H1 (cell line): ENCODE measurements at regions not wholly inside any gene's neighbourhood (a gene's known extent, or its start where the extent isn't known, plus 50 kb on each side); places are given as distances from the start of the nearest gene placed in this dataset.

Source experiments
- CTCF ChIA-PET: fragments of 300-600 bp; sonication (Branson Sonifier 250); formaldehyde crosslinking; loops from one replicate; lab custom pipeline; 2021; ENCODE audit not compliant: partially characterized antibody; lab: Charles Lee
- POLR2A ChIA-PET: fragments of 300-600 bp; sonication (Branson Sonifier 250); formaldehyde crosslinking; loops from one replicate; lab custom pipeline; 2021; ENCODE audit warnings: inconsistent platforms; ENCODE audit not compliant: partially characterized antibody; lab: Charles Lee
- DNase-seq, 2 experiments: peaks; one replicate each; pipeline versions ENCODE4 v3.0.0 to v3.0.0-alpha.2; 2010 to 2022; ENCODE audit warnings: low spot score in 2 of 2, low read depth in 1 of 2, mixed read lengths in 1 of 2
- FAIRE-seq: peaks from 2 replicates; lab custom pipeline; 2011; peaks lifted over from hg19 to GRCh38; lab: Jason Lieb, UNC
- H2AFZ ChIP-seq: 2 replicates; pipeline ENCODE4 v1.8.1; 2012; ENCODE audit warnings: low read length, inconsistent platforms
- H2AK5ac ChIP-seq: 2 replicates; pipeline ENCODE4 v1.6.1; 2013; ENCODE audit warnings: low read depth, low read length
- H2BK120ac ChIP-seq: replicated peaks from 2 replicates; pipeline ENCODE3; 2013; ENCODE audit warnings: low read depth, low read length, inconsistent platforms
- H2BK12ac ChIP-seq: 2 replicates; pipeline ENCODE4 v1.6.1; 2013; ENCODE audit warnings: low read depth, low read length
- H2BK15ac ChIP-seq: 2 replicates; pipeline ENCODE4 v1.6.1; 2013; ENCODE audit warnings: low read length
- H2BK20ac ChIP-seq: 2 replicates; pipeline ENCODE4 v1.6.1; 2013; ENCODE audit warnings: low read length
- H2BK5ac ChIP-seq: 2 replicates; pipeline ENCODE4 v1.6.1; 2013; ENCODE audit warnings: low read depth, low read length
- H3K14ac ChIP-seq: 2 replicates; pipeline ENCODE4 v1.6.1; 2013; ENCODE audit warnings: inconsistent platforms; ENCODE audit not compliant: insufficient read length
- H3K18ac ChIP-seq: 2 replicates; pipeline ENCODE4 v1.6.1; 2013; ENCODE audit warnings: low read length; ENCODE audit errors: extremely low read depth
- H3K23ac ChIP-seq: 2 replicates; pipeline ENCODE4 v1.6.1; 2013; ENCODE audit warnings: inconsistent platforms; ENCODE audit not compliant: insufficient read length
- H3K23me2 ChIP-seq: 2 replicates; pipeline ENCODE4 v1.6.1; 2013; ENCODE audit warnings: low read depth, low read length
- H3K27ac ChIP-seq: 2 replicates; pipeline ENCODE4 v1.6.1; 2011; ENCODE audit warnings: low read depth, low read length, inconsistent platforms
- H3K27me3 ChIP-seq, 4 experiments: replicated peaks in 1 of 4; 1 replicate in 1 of 4; 2 replicates in 3 of 4; pipeline versions ENCODE4 v1.6.1 to v1.8.1; 2011 to 2013; ENCODE audit warnings: low read length in 3 of 4, mild to moderate bottlenecking in 3 of 4, inconsistent platforms in 2 of 4, mixed read lengths in 2 of 4, moderate library complexity in 1 of 4; ENCODE audit not compliant: control insufficient read depth in 3 of 4, insufficient read depth in 3 of 4; ENCODE audit errors: extremely low read depth in 1 of 4
- H3K36me3 ChIP-seq, 4 experiments: 2 replicates each; pipeline versions ENCODE4 v1.6.1 to v1.8.1; 2011 to 2013; ENCODE audit warnings: mild to moderate bottlenecking in 4 of 4, low read length in 3 of 4, moderate library complexity in 2 of 4, control low read depth in 1 of 4, inconsistent platforms in 1 of 4; ENCODE audit not compliant: insufficient read depth in 4 of 4, control insufficient read depth in 2 of 4
- H3K4ac ChIP-seq: replicated peaks from 2 replicates; pipeline ENCODE3; 2013; ENCODE audit warnings: low read length, low read depth, mixed read lengths, inconsistent platforms; ENCODE audit not compliant: insufficient read length
- H3K4me1 ChIP-seq, 4 experiments: replicated peaks in 1 of 4; 1 replicate in 1 of 4; 2 replicates in 3 of 4; pipeline versions ENCODE4 v1.6.1 to v1.8.1; 2011 to 2013; ENCODE audit warnings: low read length in 3 of 4, inconsistent platforms in 2 of 4, mixed read lengths in 1 of 4; ENCODE audit not compliant: insufficient read depth in 4 of 4, control insufficient read depth in 3 of 4
- H3K4me2 ChIP-seq, 2 experiments: 2 replicates each; pipeline versions ENCODE4 v1.6.1 to v1.8.1; 2011 to 2013; ENCODE audit warnings: low read depth in 2 of 2, low read length in 2 of 2, control low read depth in 1 of 2, inconsistent platforms in 1 of 2, mild to moderate bottlenecking in 1 of 2; ENCODE audit not compliant: insufficient read depth in 1 of 2
- H3K4me3 ChIP-seq, 4 experiments: fragments of 200-600, 300-600 bp in 1 of 4; sonication (generic), shearing (Covaris generic), sonication (Bioruptor Twin) in 1 of 4; 2 replicates each; pipeline versions ENCODE4 v1.5.1 to v1.8.1; 2011 to 2016; ENCODE audit warnings: low read length in 4 of 4, low read depth in 3 of 4, control low read depth in 2 of 4, inconsistent platforms in 2 of 4, mild to moderate bottlenecking in 2 of 4, mixed read lengths in 1 of 4, moderate library complexity in 1 of 4; ENCODE audit not compliant: insufficient read depth in 2 of 4; ENCODE audit errors: extremely low read depth in 1 of 4
- H3K56ac ChIP-seq: replicated peaks from 2 replicates; pipeline ENCODE3; 2013; ENCODE audit warnings: low read depth, mild to moderate bottlenecking, mixed read lengths, low read length, inconsistent platforms; ENCODE audit not compliant: insufficient read length
- H3K79me1 ChIP-seq: 2 replicates; pipeline ENCODE4 v1.6.1; 2013; ENCODE audit warnings: low read depth, low read length, control low read depth
- H3K79me2 ChIP-seq, 2 experiments: 2 replicates each; pipeline versions ENCODE4 v1.6.1 to v1.8.1; 2012 to 2013; ENCODE audit warnings: low read length in 2 of 2, mild to moderate bottlenecking in 2 of 2, inconsistent platforms in 1 of 2; ENCODE audit not compliant: insufficient read depth in 2 of 2, control insufficient read depth in 1 of 2
- H3K9ac ChIP-seq, 4 experiments: replicated peaks in 1 of 4; 1 replicate in 1 of 4; 2 replicates in 3 of 4; pipeline versions ENCODE4 v1.6.1 to v1.8.1; 2011 to 2013; ENCODE audit warnings: low read depth in 3 of 4, low read length in 3 of 4, control low read depth in 2 of 4, mild to moderate bottlenecking in 2 of 4, moderate library complexity in 2 of 4, inconsistent platforms in 1 of 4; ENCODE audit errors: extremely low read depth in 1 of 4
- H3K9me3 ChIP-seq, 2 experiments: 2 replicates each; pipeline versions ENCODE4 v1.6.1 to v1.8.1; 2012 to 2013; ENCODE audit warnings: mild to moderate bottlenecking in 2 of 2, moderate library complexity in 2 of 2, control low read depth in 1 of 2, inconsistent platforms in 1 of 2, low read depth in 1 of 2, low read length in 1 of 2, mixed read lengths in 1 of 2; ENCODE audit not compliant: insufficient read depth in 2 of 2
- H4K20me1 ChIP-seq, 2 experiments: replicated peaks in 1 of 2; 2 replicates each; pipeline versions ENCODE3 to v1.8.1; 2011 to 2013; ENCODE audit warnings: inconsistent platforms in 2 of 2, low read length in 2 of 2, mild to moderate bottlenecking in 1 of 2; ENCODE audit not compliant: insufficient read depth in 2 of 2, control insufficient read depth in 1 of 2
- H4K5ac ChIP-seq: 2 replicates; pipeline ENCODE4 v1.6.1; 2013; ENCODE audit warnings: low read length, low read depth, mixed read lengths, inconsistent platforms; ENCODE audit not compliant: insufficient read length
- H4K8ac ChIP-seq: 2 replicates; pipeline ENCODE4 v1.8.0; 2013; ENCODE audit warnings: mild to moderate bottlenecking, moderate library complexity, low read length, inconsistent platforms; ENCODE audit not compliant: insufficient read depth; ENCODE audit errors: extremely low read depth
- H4K91ac ChIP-seq: replicated peaks from 2 replicates; pipeline ENCODE3; 2013; ENCODE audit warnings: low read length, mixed read lengths, inconsistent platforms; ENCODE audit not compliant: insufficient read length
- BACH1 ChIP-seq: IDR thresholded peaks from 2 replicates; pipeline ENCODE4 v1.6.1; 2012; ENCODE audit warnings: low read length, improper control_type of control experiment
- CHD1 ChIP-seq: IDR thresholded peaks from 2 replicates; pipeline ENCODE4 v1.6.1; 2012; ENCODE audit warnings: low read depth, low read length, improper control_type of control experiment
- CHD2 ChIP-seq: IDR thresholded peaks from 2 replicates; pipeline ENCODE4 v1.6.1; 2012; ENCODE audit warnings: low read length, improper control_type of control experiment
- EZH2 ChIP-seq: fragments of 200-600 bp; sonication (generic); IDR thresholded peaks from 2 replicates; pipeline ENCODE4 v1.7.1; 2012; ENCODE audit warnings: low read depth, mild to moderate bottlenecking, moderate library complexity, low read length, inconsistent platforms; ENCODE audit not compliant: severe bottlenecking
- HDAC2 ChIP-seq, 2 experiments: fragments of 300-600 bp in 1 of 2; sonication (generic) in 1 of 2; IDR thresholded peaks; 2 replicates each; pipeline ENCODE4 v1.6.1; 2011 to 2012; ENCODE audit warnings: low read depth in 2 of 2, low read length in 2 of 2, mild to moderate bottlenecking in 2 of 2, moderate library complexity in 2 of 2, borderline replicate concordance in 1 of 2, inconsistent platforms in 1 of 2
- NANOG ChIP-seq: IDR thresholded peaks from 2 replicates; pipeline ENCODE4 v1.6.1; 2011; ENCODE audit warnings: low read length, low read depth, mild to moderate bottlenecking, inconsistent platforms; ENCODE audit not compliant: insufficient read depth, poor library complexity, severe bottlenecking
- SUZ12 ChIP-seq: fragments of 200-600 bp; sonication (generic); IDR thresholded peaks from 2 replicates; pipeline ENCODE4 v1.6.1; 2012; ENCODE audit warnings: mild to moderate bottlenecking, inconsistent platforms, low read length, moderate library complexity, mixed read lengths
- WGBS, 2 experiments: shearing (Covaris generic) in 1 of 2; methylation state at CpG; one replicate each; pipeline versions ENCODE4 v1.1.6 to v1.1.7; 2013 to 2015; ENCODE audit warnings: low lambda C conversion rate in 2 of 2, mixed read lengths in 2 of 2, inconsistent platforms in 1 of 2, low coverage in 1 of 2, missing lambda C conversion rate in 1 of 2; ENCODE audit not compliant: insufficient replicate concordance in 2 of 2, insufficient coverage in 1 of 2, insufficient read length in 1 of 2; ENCODE audit errors: extremely low coverage in 1 of 2, missing lambda C conversion rate in 1 of 2; 5-methylcytosine and 5-hydroxymethylcytosine counted together

- Histone ChIP-seq H3K14ac (no peak overlapping the region), H3K4me1 (no peaks in the 10 kb centered on the region), H3K79me2 (no peaks in the 10 kb centered on the region), H3K23ac (no peak overlapping the region), H2BK12ac (no peak overlapping the region; the same call in 1 of the 2 replicates), H3K9me3 (no peaks in the 10 kb centered on the region), H3K79me1 (no peaks in the 10 kb centered on the region), H2BK5ac (no peak overlapping the region), H2BK20ac (no peak overlapping the region), H2BK15ac (no peak overlapping the region), H2AFZ (no peak overlapping the region), H3K27me3 (no peaks in the 10 kb centered on the region; a peak in 2 of 7 replicates), H3K4me3 (no peak overlapping the region), H3K36me3 (no peaks in the 10 kb centered on the region), H4K20me1 (no peaks in the 10 kb centered on the region), H2BK120ac (no peak overlapping the region), H3K23me2 (no peaks in the 10 kb centered on the region), H4K8ac (no peak overlapping the region), H3K4me2 (no peak overlapping the region), H4K91ac (no peak overlapping the region), H3K27ac (no peak overlapping the region), H3K56ac (no peak overlapping the region), H3K4ac (no peak overlapping the region), H4K5ac (no peak overlapping the region), H3K18ac (no peak overlapping the region), H3K9ac (no peak overlapping the region), H2AK5ac (no peak overlapping the region)
- WGBS, 2 experiments, result 86% methylated on average over 3 of the region's 3 CpGs; no CpG with 5 or more reads in 1 of the 2 experiments
- DNase-seq, result no peak
- POLR2A ChIA-PET, result no interaction called here
- TF ChIP-seq SUZ12, result no peak
- TF ChIP-seq CHD2, result no peak
- no peak for TF ChIP-seq HDAC2 (IDR thresholded peaks at IDR 0.05; ENCODE audit: borderline replicate concordance in 1 of 2, low read depth in 2 of 2, low read length in 2 of 2)
- TF ChIP-seq NANOG, result no peak
- TF ChIP-seq CHD1, result no peak
- TF ChIP-seq BACH1, result no peak
- TF ChIP-seq EZH2, result no peak
- no peak for FAIRE-seq
- CTCF ChIA-PET, result interaction anchor here (0.8 to 1.3 kb wide), 4 partner anchors 10 to 144 kb away, joined by 3 to 4 read pairs (median 3); no protein-coding TSS in a partner anchor
These were observed 216.0 kb upstream of the PTGFR start for GRCh38 chr1:78274814-78275213.
